ENCODE measurements at regions not wholly inside any gene's neighbourhood (a gene's known extent, or its start where the extent isn't known, plus 50 kb on each side); places are given as distances from the start of the nearest gene placed in this dataset.
"Not testable (repeated sequence)": the region's sequence is repeated elsewhere in the genome, so short reads cannot be mapped to it uniquely, and the experiment has no call there.

DNA sequence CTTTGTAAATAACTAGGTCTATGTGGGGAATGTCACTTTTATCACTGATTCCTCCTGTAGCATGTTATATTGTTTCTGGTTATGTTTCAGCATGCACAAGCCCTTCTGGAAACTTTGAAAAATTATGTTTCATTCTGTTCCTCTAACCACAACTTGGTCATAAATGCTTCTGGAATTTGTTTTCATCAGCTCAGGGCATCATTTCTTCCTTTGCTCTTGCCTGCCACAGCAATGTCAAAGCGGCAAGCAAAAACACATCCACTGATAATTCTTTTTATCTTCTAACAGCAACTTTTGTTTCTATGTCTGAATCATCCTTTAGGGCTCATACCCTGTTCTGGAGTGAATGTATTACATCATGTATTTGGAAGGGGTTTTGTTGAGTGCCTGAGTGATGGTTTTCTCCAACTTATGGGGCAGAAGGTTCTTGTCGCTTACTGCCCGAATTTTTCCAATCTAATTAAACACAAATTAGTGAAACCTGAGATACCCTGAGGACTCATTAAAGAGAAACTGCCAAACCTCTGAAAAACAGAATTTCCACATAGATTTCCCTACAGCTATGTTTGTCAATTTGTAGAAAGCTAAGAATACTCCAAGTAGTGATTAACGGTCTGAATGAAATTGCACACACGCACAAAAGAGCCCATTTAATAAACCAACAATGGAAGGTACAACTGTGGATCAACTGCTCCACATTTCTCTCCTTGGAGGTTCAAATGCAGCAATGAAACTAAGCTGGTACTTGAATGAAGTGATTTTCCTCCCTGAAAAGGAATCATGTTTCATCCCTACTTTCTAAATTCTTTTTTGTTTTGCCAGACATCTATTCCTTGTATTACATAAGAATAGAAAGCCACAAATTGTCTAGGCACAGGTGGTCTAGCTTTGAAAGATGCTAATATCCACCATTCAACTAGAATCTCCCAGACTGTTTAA lies 173.5 kb upstream of the KRR1 start:
- BruUV-seq (replicated peaks) = no TSS peak
- Mint-ChIP-seq H3K27me3 (ENCODE audit: insufficient read depth, unreplicated experiment) (no peaks in the 10 kb centered on the region), H3K4me1 (ENCODE audit: low read depth, unreplicated experiment) (no peaks in the 10 kb centered on the region), H3K36me3 (ENCODE audit: insufficient read depth, unreplicated experiment) (no peaks in the 10 kb centered on the region), H3K27ac (ENCODE audit: unreplicated experiment) (no peak overlapping the region), H3K4me3 (ENCODE audit: unreplicated experiment) (no peak overlapping the region), H3K9me3 (ENCODE audit: unreplicated experiment) (no peaks in the 10 kb centered on the region)
- CTCF ChIA-PET = no interaction called here
- H3K36me3 ChIP-seq (ENCODE audit: control insufficient read depth, insufficient read depth, low read length) = no peaks in the 10 kb centered on the region
- POLR2A ChIA-PET = no interaction called here
- H3K9me3 ChIP-seq = peaks cover 4% of the 10 kb centered on the region; the same call in 1 of the 2 replicates
- H3K4me3 ChIP-seq (ENCODE audit: low read depth, low read length) = no peak overlapping the region
- intact Hi-C loops (cut with micrococcal nuclease; ENCODE audit: unreplicated experiment) = no loop called here
- DNase-seq = no peak
- no peaks in the 10 kb centered on the region for H3K27me3 ChIP-seq (replicated peaks; ENCODE audit: control insufficient read depth, insufficient read depth, low read length)
- TF ChIP-seq, protein P1, sequence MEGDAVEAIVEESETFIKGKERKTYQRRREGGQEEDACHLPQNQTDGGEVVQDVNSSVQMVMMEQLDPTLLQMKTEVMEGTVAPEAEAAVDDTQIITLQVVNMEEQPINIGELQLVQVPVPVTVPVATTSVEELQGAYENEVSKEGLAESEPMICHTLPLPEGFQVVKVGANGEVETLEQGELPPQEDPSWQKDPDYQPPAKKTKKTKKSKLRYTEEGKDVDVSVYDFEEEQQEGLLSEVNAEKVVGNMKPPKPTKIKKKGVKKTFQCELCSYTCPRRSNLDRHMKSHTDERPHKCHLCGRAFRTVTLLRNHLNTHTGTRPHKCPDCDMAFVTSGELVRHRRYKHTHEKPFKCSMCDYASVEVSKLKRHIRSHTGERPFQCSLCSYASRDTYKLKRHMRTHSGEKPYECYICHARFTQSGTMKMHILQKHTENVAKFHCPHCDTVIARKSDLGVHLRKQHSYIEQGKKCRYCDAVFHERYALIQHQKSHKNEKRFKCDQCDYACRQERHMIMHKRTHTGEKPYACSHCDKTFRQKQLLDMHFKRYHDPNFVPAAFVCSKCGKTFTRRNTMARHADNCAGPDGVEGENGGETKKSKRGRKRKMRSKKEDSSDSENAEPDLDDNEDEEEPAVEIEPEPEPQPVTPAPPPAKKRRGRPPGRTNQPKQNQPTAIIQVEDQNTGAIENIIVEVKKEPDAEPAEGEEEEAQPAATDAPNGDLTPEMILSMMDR (IDR thresholded peaks at IDR 0.05; ENCODE audit: insufficient read depth in 1 of 2, low read depth in 1 of 2, low read length in 1 of 2, severe bottlenecking in 1 of 2, unreplicated experiment in 1 of 2) = no peak
- no peaks in the 10 kb centered on the region for H3K4me1 ChIP-seq

DNA sequence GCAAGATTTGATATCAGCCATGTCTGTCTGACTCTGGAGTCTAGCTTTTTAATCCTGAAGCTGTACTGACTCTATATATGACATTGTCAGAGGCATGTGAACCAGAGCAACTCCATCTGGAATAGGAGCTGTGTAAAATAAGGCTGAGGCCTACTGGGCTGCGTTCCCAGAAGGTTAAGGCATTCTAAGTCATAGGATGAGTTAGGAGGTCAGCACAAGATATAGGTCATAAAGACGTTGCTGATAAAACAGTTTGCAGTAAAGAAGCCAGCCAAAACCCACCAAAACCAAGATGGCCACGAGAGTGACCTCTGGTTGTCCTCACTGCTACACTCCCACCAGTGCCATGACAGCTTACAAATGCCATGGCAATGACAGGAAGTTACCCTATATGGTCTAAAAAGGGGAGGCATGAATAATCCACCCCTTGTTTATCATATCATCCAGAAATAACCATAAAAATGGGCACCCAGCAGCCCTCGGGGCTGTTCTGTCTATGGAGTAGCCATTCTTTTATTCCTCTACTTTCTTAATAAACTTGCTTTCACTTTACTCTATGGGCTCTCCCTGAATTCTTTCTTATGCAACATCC lies 172.7 kb upstream of the KRR1 start:
- H3K9me3 ChIP-seq; H3K27me3 Mint-ChIP-seq (ENCODE audit: insufficient read depth, unreplicated experiment); H3K4me3 ChIP-seq (ENCODE audit: low read depth, low read length); POLR2A ChIA-PET; intact Hi-C loops (cut with micrococcal nuclease; ENCODE audit: unreplicated experiment); H3K4me1 ChIP-seq; BruUV-seq (replicated peaks); H3K4me1 Mint-ChIP-seq (ENCODE audit: low read depth, unreplicated experiment); DNase-seq; H3K9me3 Mint-ChIP-seq (ENCODE audit: unreplicated experiment); CTCF ChIA-PET; H3K27ac Mint-ChIP-seq (ENCODE audit: unreplicated experiment); H3K27me3 ChIP-seq (replicated peaks; ENCODE audit: control insufficient read depth, insufficient read depth, low read length); H3K36me3 ChIP-seq (ENCODE audit: control insufficient read depth, insufficient read depth, low read length); H3K36me3 Mint-ChIP-seq (ENCODE audit: insufficient read depth, unreplicated experiment); H3K4me3 Mint-ChIP-seq (ENCODE audit: unreplicated experiment): not testable (repeated sequence)

DNA sequence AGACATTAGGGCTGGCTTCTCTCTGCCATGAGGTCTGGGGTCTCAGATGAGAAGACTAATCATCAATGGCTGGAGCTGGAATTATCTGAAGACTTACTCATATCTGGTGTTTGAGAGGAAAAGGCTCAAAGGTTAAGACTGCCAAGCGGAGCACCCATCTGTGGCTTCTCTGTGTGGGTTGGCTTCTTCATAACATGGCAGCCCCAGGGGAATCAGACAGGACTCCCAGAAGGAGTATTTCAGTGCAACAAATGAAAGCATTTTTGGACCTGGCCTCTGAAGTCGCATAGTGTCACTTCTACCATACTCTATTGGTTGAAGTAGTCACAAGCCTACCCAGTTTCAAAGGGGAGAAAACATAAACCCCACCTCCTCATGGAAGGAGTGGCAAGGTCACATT lies 171.8 kb upstream of the KRR1 start:
- CTCF ChIA-PET = no interaction called here
- no peaks in the 10 kb centered on the region for H3K9me3 Mint-ChIP-seq (ENCODE audit: unreplicated experiment)
- no peaks in the 10 kb centered on the region for H3K36me3 ChIP-seq (ENCODE audit: control insufficient read depth, insufficient read depth, low read length)
- H3K4me1 ChIP-seq = no peaks in the 10 kb centered on the region
- peaks cover 4% of the 10 kb centered on the region; the same call in 1 of the 2 replicates for H3K9me3 ChIP-seq
- no peak for DNase-seq
- no peak overlapping the region for H3K4me3 Mint-ChIP-seq (ENCODE audit: unreplicated experiment)
- H3K27me3 ChIP-seq (replicated peaks; ENCODE audit: control insufficient read depth, insufficient read depth, low read length) = no peaks in the 10 kb centered on the region
- H3K27me3 Mint-ChIP-seq (ENCODE audit: insufficient read depth, unreplicated experiment) = no peaks in the 10 kb centered on the region
- no peaks in the 10 kb centered on the region for H3K4me1 Mint-ChIP-seq (ENCODE audit: low read depth, unreplicated experiment)
- intact Hi-C loops (cut with micrococcal nuclease; ENCODE audit: unreplicated experiment) = no loop called here
- H3K36me3 Mint-ChIP-seq (ENCODE audit: insufficient read depth, unreplicated experiment) = no peaks in the 10 kb centered on the region
- no TSS peak for BruUV-seq (replicated peaks)
- POLR2A ChIA-PET = no interaction called here
- H3K4me3 ChIP-seq (ENCODE audit: low read depth, low read length) = no peak overlapping the region
- H3K27ac Mint-ChIP-seq (ENCODE audit: unreplicated experiment) = no peak overlapping the region
- TF ChIP-seq, protein P1 (IDR thresholded peaks at IDR 0.05; ENCODE audit: insufficient read depth in 1 of 2, low read depth in 1 of 2, low read length in 1 of 2, severe bottlenecking in 1 of 2, unreplicated experiment in 1 of 2) = no peak
